HEK293T (cell line): ENCODE measurements at regions not wholly inside any gene's neighbourhood (a gene's known extent, or its start where the extent isn't known, plus 50 kb on each side); places are given as distances from the start of the nearest gene placed in this dataset.

Source experiments
- CTCF ChIA-PET: fragments of 350-600 bp; formaldehyde crosslinking; extraction: SDS; loops from one replicate; lab custom pipeline; 2021; ENCODE audit warnings: antibody characterized with exemption, inconsistent platforms; lab: Yijun Ruan, JAX
- POLR2A ChIA-PET: fragments of 350-600 bp; formaldehyde crosslinking; extraction: SDS; loops from one replicate; lab custom pipeline; 2020; ENCODE audit warnings: antibody characterized with exemption, inconsistent platforms; lab: Yijun Ruan, JAX
- DNase-seq: peaks from one replicate; pipeline ENCODE4 v3.0.0; 2012; ENCODE audit warnings: mixed read lengths; ENCODE audit errors: extremely low spot score
- ARNT ChIP-seq: fragments of 450-650 bp; IDR thresholded peaks from 2 replicates; pipeline ENCODE4 v1.6.1; 2017; ENCODE audit warnings: mild to moderate bottlenecking
- BHLHE40 ChIP-seq: fragments of 450-650 bp; IDR thresholded peaks from 2 replicates; pipeline ENCODE4 v1.6.1; 2016; ENCODE audit warnings: mild to moderate bottlenecking, moderate library complexity, borderline replicate concordance
- CTBP1 ChIP-seq: fragments of 450-650 bp; IDR thresholded peaks from 2 replicates; pipeline ENCODE4 v1.6.1; 2016; ENCODE audit warnings: borderline replicate concordance
- ELF4 ChIP-seq: fragments of 450-650 bp; IDR thresholded peaks from 2 replicates; pipeline ENCODE4 v1.6.1; 2017; ENCODE audit warnings: antibody characterized with exemption
- FOXA1 ChIP-seq: fragments of 450-650 bp; IDR thresholded peaks from 2 replicates; pipeline ENCODE4 v1.6.1; 2016; ENCODE audit warnings: mild to moderate bottlenecking
- FOXK2 ChIP-seq: fragments of 450-650 bp; IDR thresholded peaks from 2 replicates; pipeline ENCODE4 v1.6.1; 2016; ENCODE audit warnings: mild to moderate bottlenecking
- FOXM1 ChIP-seq: fragments of 450-650 bp; IDR thresholded peaks from 2 replicates; pipeline ENCODE4 v1.6.1; 2017; ENCODE audit warnings: mild to moderate bottlenecking, borderline replicate concordance
- HDGF ChIP-seq: fragments of 450-650 bp; IDR thresholded peaks from 2 replicates; pipeline ENCODE4 v1.6.1; 2017; ENCODE audit warnings: antibody characterized with exemption, borderline replicate concordance
- L3MBTL2 ChIP-seq: fragments of 450-650 bp; conservative IDR thresholded peaks from 2 replicates; pipeline ENCODE4 v1.6.1; 2016; ENCODE audit warnings: mild to moderate bottlenecking
- LEF1 ChIP-seq: fragments of 450-650 bp; IDR thresholded peaks from 2 replicates; pipeline ENCODE4 v1.6.1; 2017; ENCODE audit warnings: mild to moderate bottlenecking, borderline replicate concordance
- NFRKB ChIP-seq: fragments of 450-650 bp; IDR thresholded peaks from 2 replicates; pipeline ENCODE4 v1.6.1; 2016; ENCODE audit warnings: mild to moderate bottlenecking, moderate library complexity
- PKNOX1 ChIP-seq: fragments of 450-650 bp; IDR thresholded peaks from 2 replicates; pipeline ENCODE4 v1.6.1; 2016
- SP1 ChIP-seq: fragments of 450-650 bp; IDR thresholded peaks from 2 replicates; pipeline ENCODE4 v1.6.1; 2017
- SUZ12 ChIP-seq: fragments of 450-650 bp; IDR thresholded peaks from 2 replicates; pipeline ENCODE4 v1.6.1; 2016; ENCODE audit warnings: mild to moderate bottlenecking
- TARDBP ChIP-seq: fragments of 450-650 bp; IDR thresholded peaks from 2 replicates; pipeline ENCODE4 v1.6.1; 2016
- ZNF384 ChIP-seq: fragments of 450-650 bp; IDR thresholded peaks from 2 replicates; pipeline ENCODE4 v1.6.1; 2016

GRCh38 chr3:43197181-43197580 is 89.2 kb upstream of the SNRK start:
- TF ChIP-seq L3MBTL2 (no peak), PKNOX1 (no peak), ELF4 (no peak), FOXM1 (no peak), NFRKB (no peak), CTBP1 (no peak), SP1 (no peak), ARNT (no peak), BHLHE40 (no peak), ZNF384 (no peak), LEF1 (no peak), FOXA1 (no peak), SUZ12 (no peak), TARDBP (no peak), HDGF (no peak), FOXK2 (no peak)
- CTCF ChIA-PET, result no interaction called here
- DNase-seq, result no peak
- POLR2A ChIA-PET, result no interaction called here

GRCh38 chr3:43196721-43197120 is 89.6 kb upstream of the SNRK start:
- DNase-seq, result no peak
- no peak for TF ChIP-seq CTBP1
- no peak for TF ChIP-seq SP1
- no peak for TF ChIP-seq SUZ12
- no peak for TF ChIP-seq ZNF384
- TF ChIP-seq BHLHE40, result no peak
- no peak for TF ChIP-seq TARDBP
- TF ChIP-seq FOXK2, result no peak
- TF ChIP-seq NFRKB, result no peak
- no peak for TF ChIP-seq FOXM1
- TF ChIP-seq ELF4, result no peak
- TF ChIP-seq FOXA1, result no peak
- no peak for TF ChIP-seq HDGF
- no peak for TF ChIP-seq ARNT
- CTCF ChIA-PET, result no interaction called here
- POLR2A ChIA-PET, result no interaction called here

GRCh38 chr3:43195115-43195498 is 89.2 kb upstream of the POMGNT2 start:
- no peak for TF ChIP-seq SUZ12
- TF ChIP-seq PKNOX1, result no peak
- no peak for TF ChIP-seq FOXA1
- no peak for TF ChIP-seq ARNT
- no peak for TF ChIP-seq FOXM1
- no peak for TF ChIP-seq L3MBTL2
- TF ChIP-seq FOXK2, result no peak
- no peak for TF ChIP-seq ELF4
- no peak for TF ChIP-seq BHLHE40
- no peak for TF ChIP-seq CTBP1
- no peak for TF ChIP-seq LEF1
- no peak for TF ChIP-seq NFRKB
- CTCF ChIA-PET, result no interaction called here
- POLR2A ChIA-PET, result no interaction called here
- no peak for DNase-seq

- no peak for DNase-seq
- ChIA-PET CTCF (no interaction called here), POLR2A (no interaction called here)
- TF ChIP-seq FOXM1, result no peak
- TF ChIP-seq ARNT, result no peak
- TF ChIP-seq CTBP1, result no peak
- no peak for TF ChIP-seq BHLHE40
- no peak for TF ChIP-seq FOXK2
- TF ChIP-seq TARDBP, result no peak
- TF ChIP-seq SP1, result no peak
- no peak for TF ChIP-seq ZNF384
- TF ChIP-seq ELF4, result no peak
- TF ChIP-seq HDGF, result no peak
- TF ChIP-seq PKNOX1, result no peak
- no peak for TF ChIP-seq NFRKB
- no peak for TF ChIP-seq FOXA1
- TF ChIP-seq SUZ12, result no peak
- TF ChIP-seq L3MBTL2, result no peak
Observed at GRCh38 chr3:43194490-43195114, 88.7 kb upstream of the POMGNT2 start.

- CTCF ChIA-PET, result no interaction called here
- POLR2A ChIA-PET, result no interaction called here
- TF ChIP-seq ELF4, result no peak
- no peak for TF ChIP-seq NFRKB
- no peak for TF ChIP-seq FOXM1
- no peak for TF ChIP-seq SUZ12
- TF ChIP-seq ZNF384, result no peak
- no peak for TF ChIP-seq SP1
- TF ChIP-seq L3MBTL2, result no peak
- TF ChIP-seq LEF1, result no peak
- no peak for TF ChIP-seq ARNT
- no peak for TF ChIP-seq FOXA1
- TF ChIP-seq BHLHE40, result no peak
- no peak for TF ChIP-seq HDGF
- no peak for TF ChIP-seq PKNOX1
- TF ChIP-seq TARDBP, result no peak
- TF ChIP-seq FOXK2, result no peak
- no peak for TF ChIP-seq CTBP1
- DNase-seq, result no peak
Observed at GRCh38 chr3:43194069-43194468, 88.2 kb upstream of the POMGNT2 start.
